GM23248 (cell line): ENCODE measurements at regions not wholly inside any gene's neighbourhood (a gene's known extent, or its start where the extent isn't known, plus 50 kb on each side); places are given as distances from the start of the nearest gene placed in this dataset.
"Not testable (repeated sequence)": the region's sequence is repeated elsewhere in the genome, so short reads cannot be mapped to it uniquely, and the experiment has no call there.

Experiments
- DNase-seq: peaks from one replicate; pipeline ENCODE4 v3.0.0-alpha.2; 2015
- H2AFZ ChIP-seq: fragments of 200-600 bp; sonication (generic); 2 replicates; pipeline ENCODE4 v1.6.1; 2016; ENCODE audit warnings: antibody characterized with exemption
- H3F3A ChIP-seq: fragments of 200-600 bp; sonication (generic); 2 replicates; pipeline ENCODE4 v1.6.1; 2016; ENCODE audit warnings: mild to moderate bottlenecking, antibody characterized with exemption, mixed run types; ENCODE audit not compliant: insufficient read depth
- H3K27ac ChIP-seq: fragments of 200-600 bp; sonication (generic); 2 replicates; pipeline ENCODE4 v1.5.1; 2016; ENCODE audit warnings: mild to moderate bottlenecking
- H3K27me3 ChIP-seq: fragments of 200-600 bp; sonication (generic); replicated peaks from 2 replicates; pipeline ENCODE4 v1.6.1; 2016; ENCODE audit warnings: mild to moderate bottlenecking; ENCODE audit not compliant: insufficient read depth
- H3K36me3 ChIP-seq: fragments of 200-600 bp; sonication (generic); 2 replicates; pipeline ENCODE4 v1.6.1; 2016; ENCODE audit warnings: low read depth, mild to moderate bottlenecking
- H3K4me1 ChIP-seq: fragments of 200-600 bp; sonication (generic); 2 replicates; pipeline ENCODE4 v1.6.1; 2016; ENCODE audit warnings: mild to moderate bottlenecking; ENCODE audit not compliant: insufficient read depth
- H3K4me2 ChIP-seq: fragments of 200-600 bp; sonication (generic); one replicate; pipeline ENCODE4 v1.6.1; 2016; ENCODE audit warnings: mild to moderate bottlenecking; ENCODE audit not compliant: unreplicated experiment
- H3K4me3 ChIP-seq: fragments of 200-600 bp; sonication (generic); 2 replicates; pipeline ENCODE4 v1.5.1; 2016; ENCODE audit warnings: mild to moderate bottlenecking
- H3K79me2 ChIP-seq: fragments of 200-600 bp; sonication (generic); 2 replicates; pipeline ENCODE4 v1.6.1; 2016; ENCODE audit warnings: mild to moderate bottlenecking; ENCODE audit not compliant: insufficient read depth
- H3K9ac ChIP-seq: fragments of 200-600 bp; sonication (generic); 2 replicates; pipeline ENCODE4 v1.6.1; 2016; ENCODE audit warnings: mild to moderate bottlenecking
- H3K9me2 ChIP-seq: fragments of 200-600 bp; sonication (generic); 2 replicates; pipeline ENCODE4 v1.6.1; 2016; ENCODE audit warnings: mixed run types, mild to moderate bottlenecking, moderate library complexity; ENCODE audit not compliant: insufficient read depth
- H3K9me3 ChIP-seq: fragments of 200-600 bp; sonication (generic); one replicate; pipeline ENCODE4 v1.6.1; 2017; ENCODE audit warnings: low read depth
- H4K20me1 ChIP-seq: fragments of 200-600 bp; sonication (generic); 2 replicates; pipeline ENCODE4 v1.6.0; 2016; ENCODE audit not compliant: insufficient read depth
- EZH2 ChIP-seq: fragments of 200-600 bp; sonication (generic); IDR thresholded peaks from 2 replicates; pipeline ENCODE4 v1.6.1; 2018; ENCODE audit warnings: antibody characterized with exemption, mild to moderate bottlenecking; ENCODE audit not compliant: insufficient read depth, poor library complexity, severe bottlenecking
- EZH2phosphoT487 ChIP-seq: fragments of 200-600 bp; sonication (generic); IDR thresholded peaks from 2 replicates; pipeline ENCODE4 v1.6.1; 2018; ENCODE audit warnings: antibody characterized with exemption, moderate library complexity, mild to moderate bottlenecking, low read depth; ENCODE audit not compliant: insufficient read depth
- WGBS, 2 experiments: methylation state at CpG; one replicate each; pipeline ENCODE4 v1.1.6; 2015 to 2017; ENCODE audit warnings: low lambda C conversion rate in 2 of 2, low coverage in 1 of 2; ENCODE audit errors: missing lambda C conversion rate in 2 of 2; 5-methylcytosine and 5-hydroxymethylcytosine counted together
- in situ Hi-C: fragments of 300-500 bp; cut with MboI; formaldehyde crosslinking; loops from 2 replicates; pipeline ENCODE4 v1.15.0; 2020

DNA sequence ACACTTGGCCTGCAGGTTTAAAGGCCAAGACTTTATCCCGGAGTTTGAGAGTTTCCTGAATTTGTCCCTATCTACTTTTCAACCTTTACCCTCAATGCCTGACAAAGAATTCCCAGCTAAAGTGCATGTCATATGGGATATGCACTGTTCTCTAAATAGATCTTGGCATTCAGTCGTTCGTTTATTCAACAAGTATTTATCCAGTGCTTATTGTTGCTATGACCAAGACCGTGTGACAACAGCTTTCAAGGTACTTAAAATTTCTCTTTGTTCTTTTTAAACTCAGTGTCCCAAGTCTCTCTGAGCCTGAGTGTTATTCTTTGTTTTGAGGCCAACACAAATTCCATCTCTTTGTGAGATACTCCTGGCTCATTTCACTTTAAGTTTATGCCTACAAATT, 133.4 kb downstream of the RGPD3 start:
- in situ Hi-C loops = no loop called here
- H3K4me1 ChIP-seq = no peaks in the 10 kb centered on the region
- no peak overlapping the region for H3K4me2 ChIP-seq
- H3K9ac ChIP-seq = no peak overlapping the region
- no peaks in the 10 kb centered on the region for H3K79me2 ChIP-seq
- H3K9me3 ChIP-seq = no peaks in the 10 kb centered on the region
- H3K27me3 ChIP-seq = 0 out of 2 replicates have a peak, but pooled peaks cover 8% of the 10 kb centered on the region
- H3F3A ChIP-seq = no peaks in the 10 kb centered on the region
- no peaks in the 10 kb centered on the region for H4K20me1 ChIP-seq
- no peak for TF ChIP-seq EZH2phosphoT487
- no peak for TF ChIP-seq EZH2
- 16 to 24% methylated on average over 4 of the region's 4 CpGs for WGBS, 2 experiments
- no peak for DNase-seq
- no peaks in the 10 kb centered on the region for H3K9me2 ChIP-seq
- no peak overlapping the region for H2AFZ ChIP-seq
- no peaks in the 10 kb centered on the region for H3K36me3 ChIP-seq
- H3K4me3 ChIP-seq = no peak overlapping the region
- no peak overlapping the region for H3K27ac ChIP-seq

DNA sequence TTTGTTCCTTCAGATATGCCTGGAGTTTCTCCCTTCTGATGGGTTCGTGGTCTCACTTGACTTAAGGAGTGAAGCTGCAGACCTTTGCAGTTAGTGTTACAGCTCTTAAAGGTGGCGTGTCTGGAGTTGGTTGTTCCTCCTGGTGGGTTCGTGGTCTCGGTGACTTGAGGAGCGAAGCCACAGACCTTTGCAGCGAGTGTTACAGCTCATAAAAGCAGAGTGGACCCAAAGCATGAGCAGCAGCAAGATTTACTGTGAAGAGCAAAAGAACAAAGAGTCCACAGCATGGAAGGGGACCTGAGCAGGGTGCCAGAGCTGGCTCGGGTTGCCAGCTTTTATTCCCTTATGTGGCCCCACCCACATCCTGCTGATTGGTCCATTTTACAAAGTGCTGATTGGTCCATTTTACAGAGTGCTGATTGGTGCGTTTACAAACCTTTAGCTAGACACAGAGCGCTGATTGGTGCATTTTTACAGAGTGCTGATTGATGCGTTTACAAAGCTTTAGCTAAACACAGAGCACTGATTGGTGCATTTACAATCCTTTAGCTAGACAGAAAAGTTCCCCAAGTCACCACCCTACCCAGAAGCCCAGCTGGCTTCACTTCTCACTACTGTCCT, 134.8 kb downstream of the RGPD3 start:
- H3F3A ChIP-seq, H3K27ac ChIP-seq, H3K4me2 ChIP-seq, H3K4me1 ChIP-seq, H3K27me3 ChIP-seq, H3K36me3 ChIP-seq, in situ Hi-C loops, H3K9me2 ChIP-seq, H3K9me3 ChIP-seq, H3K4me3 ChIP-seq, H3K79me2 ChIP-seq, H2AFZ ChIP-seq, DNase-seq, H3K9ac ChIP-seq, H4K20me1 ChIP-seq: not testable (repeated sequence)
- WGBS, 2 experiments = 61 to 66% methylated on average over 10 of the region's 10 CpGs

DNA sequence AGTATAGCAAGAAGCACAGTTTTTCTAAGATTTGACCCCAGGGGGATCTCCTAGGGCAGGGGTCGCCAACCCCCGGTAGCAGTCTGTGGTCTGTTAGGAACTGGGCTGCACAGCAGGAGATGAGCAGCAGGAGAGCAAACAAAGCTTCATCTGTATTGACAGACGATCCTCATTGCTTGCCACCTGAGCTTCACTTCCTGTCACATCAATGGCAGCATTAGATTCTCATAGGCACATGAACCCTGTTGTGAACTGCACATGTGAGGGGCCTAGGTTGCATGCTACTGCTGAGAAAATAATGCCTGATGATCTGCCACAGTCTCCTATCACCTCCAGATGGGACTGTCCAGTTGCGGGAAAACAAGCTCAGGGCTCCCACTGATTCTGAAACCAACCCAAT, 136.2 kb downstream of the RGPD3 start:
- Histone ChIP-seq H4K20me1 (no peaks in the 10 kb centered on the region), H2AFZ (no peak overlapping the region), H3K4me3 (no peak overlapping the region), H3K4me2 (no peak overlapping the region), H3K9me3 (no peaks in the 10 kb centered on the region), H3K4me1 (no peaks in the 10 kb centered on the region), H3K27me3 (no peaks in the 10 kb centered on the region; the same call in 1 of the 2 replicates), H3K27ac (no peak overlapping the region), H3K9me2 (no peaks in the 10 kb centered on the region), H3K9ac (no peak overlapping the region), H3F3A (no peaks in the 10 kb centered on the region), H3K36me3 (no peaks in the 10 kb centered on the region), H3K79me2 (no peaks in the 10 kb centered on the region)
- in situ Hi-C loops = no loop called here
- no peak for DNase-seq
- WGBS, 2 experiments = 43% methylated on average over 4 of the region's 4 CpGs
- no peak for TF ChIP-seq EZH2
- TF ChIP-seq EZH2phosphoT487 = no peak

DNA sequence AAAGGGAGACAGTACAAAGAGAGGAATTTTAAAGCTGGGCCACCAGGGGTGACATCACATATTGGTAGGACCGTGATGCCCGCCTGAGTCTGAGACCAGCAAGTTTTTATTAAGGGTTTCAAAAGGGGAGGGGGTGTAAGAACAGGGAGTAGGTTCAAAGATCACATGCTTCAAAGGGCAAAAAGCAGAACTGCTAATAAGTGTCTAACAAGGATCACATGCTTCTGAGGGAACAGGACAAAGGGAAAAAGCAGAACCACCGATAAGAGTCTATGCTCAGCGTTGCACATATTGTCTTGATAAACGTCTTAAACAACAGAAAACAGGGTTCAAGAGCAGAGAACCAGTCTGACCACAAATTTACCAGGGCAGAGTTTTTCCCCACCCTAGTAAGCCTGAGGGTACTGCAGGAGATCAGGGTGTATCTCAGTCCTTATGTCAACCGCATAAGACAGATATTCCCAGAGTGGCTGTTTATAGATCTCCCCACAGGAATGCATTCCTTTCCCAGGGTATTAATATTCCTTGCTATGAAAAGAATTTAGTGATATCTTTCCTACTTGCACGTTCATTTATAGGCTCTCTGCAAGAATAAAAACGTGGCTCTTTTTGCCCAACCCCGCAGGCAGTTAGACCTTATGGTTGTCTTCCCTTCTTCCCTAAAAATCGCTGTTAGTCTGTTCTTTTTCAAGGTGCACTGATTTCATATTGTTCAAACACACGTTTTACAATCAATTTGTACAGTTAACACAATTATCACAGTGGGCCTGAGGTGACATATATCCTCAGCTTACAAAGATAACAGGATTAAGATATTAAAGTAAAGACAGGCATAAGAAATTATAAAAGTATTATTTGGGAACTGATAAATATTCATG, 136.5 kb upstream of the UXS1 start:
- 28 to 33% methylated on average over 11 of the region's 11 CpGs for WGBS, 2 experiments
- H3K4me2 ChIP-seq, H3K27me3 ChIP-seq, H2AFZ ChIP-seq, H3K4me3 ChIP-seq, H3K79me2 ChIP-seq, H4K20me1 ChIP-seq, H3K9me2 ChIP-seq, in situ Hi-C loops, H3K4me1 ChIP-seq, H3K9me3 ChIP-seq, H3K36me3 ChIP-seq, H3F3A ChIP-seq, H3K9ac ChIP-seq, DNase-seq, H3K27ac ChIP-seq: not testable (repeated sequence)
